H1 (cell line): ENCODE measurements at regions not wholly inside any gene's neighbourhood (a gene's known extent, or its start where the extent isn't known, plus 50 kb on each side); places are given as distances from the start of the nearest gene placed in this dataset.

Experiments
- CTCF ChIA-PET: fragments of 300-600 bp; sonication (Branson Sonifier 250); formaldehyde crosslinking; loops from one replicate; lab custom pipeline; 2021; ENCODE audit not compliant: partially characterized antibody; lab: Charles Lee
- POLR2A ChIA-PET: fragments of 300-600 bp; sonication (Branson Sonifier 250); formaldehyde crosslinking; loops from one replicate; lab custom pipeline; 2021; ENCODE audit warnings: inconsistent platforms; ENCODE audit not compliant: partially characterized antibody; lab: Charles Lee
- DNase-seq, 2 experiments: peaks; one replicate each; pipeline versions ENCODE4 v3.0.0 to v3.0.0-alpha.2; 2010 to 2022; ENCODE audit warnings: low spot score in 2 of 2, low read depth in 1 of 2, mixed read lengths in 1 of 2
- FAIRE-seq: peaks from 2 replicates; lab custom pipeline; 2011; peaks lifted over from hg19 to GRCh38; lab: Jason Lieb, UNC
- H2AFZ ChIP-seq: 2 replicates; pipeline ENCODE4 v1.8.1; 2012; ENCODE audit warnings: low read length, inconsistent platforms
- H2AK5ac ChIP-seq: 2 replicates; pipeline ENCODE4 v1.6.1; 2013; ENCODE audit warnings: low read depth, low read length
- H2BK120ac ChIP-seq: replicated peaks from 2 replicates; pipeline ENCODE3; 2013; ENCODE audit warnings: low read depth, low read length, inconsistent platforms
- H2BK12ac ChIP-seq: 2 replicates; pipeline ENCODE4 v1.6.1; 2013; ENCODE audit warnings: low read depth, low read length
- H2BK15ac ChIP-seq: 2 replicates; pipeline ENCODE4 v1.6.1; 2013; ENCODE audit warnings: low read length
- H2BK20ac ChIP-seq: 2 replicates; pipeline ENCODE4 v1.6.1; 2013; ENCODE audit warnings: low read length
- H2BK5ac ChIP-seq: 2 replicates; pipeline ENCODE4 v1.6.1; 2013; ENCODE audit warnings: low read depth, low read length
- H3K14ac ChIP-seq: 2 replicates; pipeline ENCODE4 v1.6.1; 2013; ENCODE audit warnings: inconsistent platforms; ENCODE audit not compliant: insufficient read length
- H3K18ac ChIP-seq: 2 replicates; pipeline ENCODE4 v1.6.1; 2013; ENCODE audit warnings: low read length; ENCODE audit errors: extremely low read depth
- H3K23ac ChIP-seq: 2 replicates; pipeline ENCODE4 v1.6.1; 2013; ENCODE audit warnings: inconsistent platforms; ENCODE audit not compliant: insufficient read length
- H3K23me2 ChIP-seq: 2 replicates; pipeline ENCODE4 v1.6.1; 2013; ENCODE audit warnings: low read depth, low read length
- H3K27ac ChIP-seq: 2 replicates; pipeline ENCODE4 v1.6.1; 2011; ENCODE audit warnings: low read depth, low read length, inconsistent platforms
- H3K27me3 ChIP-seq, 4 experiments: replicated peaks in 1 of 4; 1 replicate in 1 of 4; 2 replicates in 3 of 4; pipeline versions ENCODE4 v1.6.1 to v1.8.1; 2011 to 2013; ENCODE audit warnings: low read length in 3 of 4, mild to moderate bottlenecking in 3 of 4, inconsistent platforms in 2 of 4, mixed read lengths in 2 of 4, moderate library complexity in 1 of 4; ENCODE audit not compliant: control insufficient read depth in 3 of 4, insufficient read depth in 3 of 4; ENCODE audit errors: extremely low read depth in 1 of 4
- H3K36me3 ChIP-seq, 4 experiments: 2 replicates each; pipeline versions ENCODE4 v1.6.1 to v1.8.1; 2011 to 2013; ENCODE audit warnings: mild to moderate bottlenecking in 4 of 4, low read length in 3 of 4, moderate library complexity in 2 of 4, control low read depth in 1 of 4, inconsistent platforms in 1 of 4; ENCODE audit not compliant: insufficient read depth in 4 of 4, control insufficient read depth in 2 of 4
- H3K4ac ChIP-seq: replicated peaks from 2 replicates; pipeline ENCODE3; 2013; ENCODE audit warnings: low read length, low read depth, mixed read lengths, inconsistent platforms; ENCODE audit not compliant: insufficient read length
- H3K4me1 ChIP-seq, 4 experiments: replicated peaks in 1 of 4; 1 replicate in 1 of 4; 2 replicates in 3 of 4; pipeline versions ENCODE4 v1.6.1 to v1.8.1; 2011 to 2013; ENCODE audit warnings: low read length in 3 of 4, inconsistent platforms in 2 of 4, mixed read lengths in 1 of 4; ENCODE audit not compliant: insufficient read depth in 4 of 4, control insufficient read depth in 3 of 4
- H3K4me2 ChIP-seq, 2 experiments: 2 replicates each; pipeline versions ENCODE4 v1.6.1 to v1.8.1; 2011 to 2013; ENCODE audit warnings: low read depth in 2 of 2, low read length in 2 of 2, control low read depth in 1 of 2, inconsistent platforms in 1 of 2, mild to moderate bottlenecking in 1 of 2; ENCODE audit not compliant: insufficient read depth in 1 of 2
- H3K4me3 ChIP-seq, 4 experiments: fragments of 200-600, 300-600 bp in 1 of 4; sonication (generic), shearing (Covaris generic), sonication (Bioruptor Twin) in 1 of 4; 2 replicates each; pipeline versions ENCODE4 v1.5.1 to v1.8.1; 2011 to 2016; ENCODE audit warnings: low read length in 4 of 4, low read depth in 3 of 4, control low read depth in 2 of 4, inconsistent platforms in 2 of 4, mild to moderate bottlenecking in 2 of 4, mixed read lengths in 1 of 4, moderate library complexity in 1 of 4; ENCODE audit not compliant: insufficient read depth in 2 of 4; ENCODE audit errors: extremely low read depth in 1 of 4
- H3K56ac ChIP-seq: replicated peaks from 2 replicates; pipeline ENCODE3; 2013; ENCODE audit warnings: low read depth, mild to moderate bottlenecking, mixed read lengths, low read length, inconsistent platforms; ENCODE audit not compliant: insufficient read length
- H3K79me1 ChIP-seq: 2 replicates; pipeline ENCODE4 v1.6.1; 2013; ENCODE audit warnings: low read depth, low read length, control low read depth
- H3K79me2 ChIP-seq, 2 experiments: 2 replicates each; pipeline versions ENCODE4 v1.6.1 to v1.8.1; 2012 to 2013; ENCODE audit warnings: low read length in 2 of 2, mild to moderate bottlenecking in 2 of 2, inconsistent platforms in 1 of 2; ENCODE audit not compliant: insufficient read depth in 2 of 2, control insufficient read depth in 1 of 2
- H3K9ac ChIP-seq, 4 experiments: replicated peaks in 1 of 4; 1 replicate in 1 of 4; 2 replicates in 3 of 4; pipeline versions ENCODE4 v1.6.1 to v1.8.1; 2011 to 2013; ENCODE audit warnings: low read depth in 3 of 4, low read length in 3 of 4, control low read depth in 2 of 4, mild to moderate bottlenecking in 2 of 4, moderate library complexity in 2 of 4, inconsistent platforms in 1 of 4; ENCODE audit errors: extremely low read depth in 1 of 4
- H3K9me3 ChIP-seq, 2 experiments: 2 replicates each; pipeline versions ENCODE4 v1.6.1 to v1.8.1; 2012 to 2013; ENCODE audit warnings: mild to moderate bottlenecking in 2 of 2, moderate library complexity in 2 of 2, control low read depth in 1 of 2, inconsistent platforms in 1 of 2, low read depth in 1 of 2, low read length in 1 of 2, mixed read lengths in 1 of 2; ENCODE audit not compliant: insufficient read depth in 2 of 2
- H4K20me1 ChIP-seq, 2 experiments: replicated peaks in 1 of 2; 2 replicates each; pipeline versions ENCODE3 to v1.8.1; 2011 to 2013; ENCODE audit warnings: inconsistent platforms in 2 of 2, low read length in 2 of 2, mild to moderate bottlenecking in 1 of 2; ENCODE audit not compliant: insufficient read depth in 2 of 2, control insufficient read depth in 1 of 2
- H4K5ac ChIP-seq: 2 replicates; pipeline ENCODE4 v1.6.1; 2013; ENCODE audit warnings: low read length, low read depth, mixed read lengths, inconsistent platforms; ENCODE audit not compliant: insufficient read length
- H4K8ac ChIP-seq: 2 replicates; pipeline ENCODE4 v1.8.0; 2013; ENCODE audit warnings: mild to moderate bottlenecking, moderate library complexity, low read length, inconsistent platforms; ENCODE audit not compliant: insufficient read depth; ENCODE audit errors: extremely low read depth
- H4K91ac ChIP-seq: replicated peaks from 2 replicates; pipeline ENCODE3; 2013; ENCODE audit warnings: low read length, mixed read lengths, inconsistent platforms; ENCODE audit not compliant: insufficient read length
- GTF2F1 ChIP-seq: IDR thresholded peaks from 2 replicates; pipeline ENCODE4 v1.6.1; 2012; ENCODE audit warnings: low read depth, low read length, improper control_type of control experiment, borderline replicate concordance
- KDM5A ChIP-seq: fragments of 200-600 bp; IDR thresholded peaks from 2 replicates; pipeline ENCODE4 v1.7.1; 2012; ENCODE audit warnings: mild to moderate bottlenecking, low read length, inconsistent platforms, mixed read lengths
- NANOG ChIP-seq: IDR thresholded peaks from 2 replicates; pipeline ENCODE4 v1.6.1; 2011; ENCODE audit warnings: low read length, low read depth, mild to moderate bottlenecking, inconsistent platforms; ENCODE audit not compliant: insufficient read depth, poor library complexity, severe bottlenecking
- SRF ChIP-seq: IDR thresholded peaks from 2 replicates; pipeline ENCODE4 v1.6.1; 2011; ENCODE audit warnings: mild to moderate bottlenecking, low read depth, low read length, moderate library complexity
- TBP ChIP-seq: IDR thresholded peaks from 2 replicates; pipeline ENCODE4 v1.6.1; 2011; ENCODE audit warnings: low read depth, low read length, improper control_type of control experiment
- TEAD4 ChIP-seq: IDR thresholded peaks from 2 replicates; pipeline ENCODE4 v1.6.1; 2012; ENCODE audit warnings: low read depth, low read length, inconsistent platforms, mixed read lengths
- WGBS, 2 experiments: shearing (Covaris generic) in 1 of 2; methylation state at CpG; one replicate each; pipeline versions ENCODE4 v1.1.6 to v1.1.7; 2013 to 2015; ENCODE audit warnings: low lambda C conversion rate in 2 of 2, mixed read lengths in 2 of 2, inconsistent platforms in 1 of 2, low coverage in 1 of 2, missing lambda C conversion rate in 1 of 2; ENCODE audit not compliant: insufficient replicate concordance in 2 of 2, insufficient coverage in 1 of 2, insufficient read length in 1 of 2; ENCODE audit errors: extremely low coverage in 1 of 2, missing lambda C conversion rate in 1 of 2; 5-methylcytosine and 5-hydroxymethylcytosine counted together
- TF ChIP-seq, protein P1 (sequence below), 3 experiments: IDR thresholded peaks; 1 replicate in 2 of 3; 2 replicates in 1 of 3; pipeline versions ENCODE4 v1.5.1 to v1.6.1; 2011; ENCODE audit warnings: low read length in 3 of 3, mild to moderate bottlenecking in 3 of 3, inconsistent platforms in 2 of 3, low read depth in 1 of 3, moderate library complexity in 1 of 3; ENCODE audit not compliant: insufficient read depth in 1 of 3; ENCODE audit errors: control extremely low read depth in 1 of 3
- TF ChIP-seq, protein P2 (sequence below): IDR thresholded peaks from 2 replicates; pipeline ENCODE4 v1.6.1; 2011; ENCODE audit warnings: low read length, improper control_type of control experiment

GRCh38 chr5:164741376-164741775 is 1236.0 kb downstream of the MAT2B start:
- no peaks in the 10 kb centered on the region for H3K9me3 ChIP-seq
- H3K23ac ChIP-seq = no peak overlapping the region
- H4K91ac ChIP-seq = no peak overlapping the region
- H3K27me3 ChIP-seq = peaks cover 0 to 1% (median 0%) of the 10 kb centered on the region in 4 experiments; a peak in 1 of 7 replicates
- H2BK15ac ChIP-seq = no peak overlapping the region
- H3K18ac ChIP-seq = no peak overlapping the region
- H4K5ac ChIP-seq = no peak overlapping the region
- CTCF ChIA-PET = no interaction called here
- no peak overlapping the region for H2BK120ac ChIP-seq
- no peak overlapping the region for H3K4me2 ChIP-seq
- H2BK12ac ChIP-seq = no peak overlapping the region
- POLR2A ChIA-PET = no interaction called here
- no peaks in the 10 kb centered on the region for H3K36me3 ChIP-seq
- no peak overlapping the region for H3K56ac ChIP-seq
- H4K8ac ChIP-seq = no peak overlapping the region
- WGBS, 2 experiments = 89% methylated on average over 3 of the region's 3 CpGs; no CpG with 5 or more reads in 1 of the 2 experiments
- H4K20me1 ChIP-seq = no peaks in the 10 kb centered on the region
- DNase-seq (no peak), FAIRE-seq (no peak)
- no peak overlapping the region for H2AK5ac ChIP-seq
- H2AFZ ChIP-seq = no peak overlapping the region
- no peak overlapping the region for H3K4ac ChIP-seq
- no peaks in the 10 kb centered on the region for H3K79me1 ChIP-seq
- no peaks in the 10 kb centered on the region for H3K79me2 ChIP-seq
- no peak overlapping the region for H2BK5ac ChIP-seq
- no peak overlapping the region for H3K9ac ChIP-seq
- no peak overlapping the region for H3K27ac ChIP-seq
- no peak overlapping the region for H2BK20ac ChIP-seq
- no peak overlapping the region for H3K14ac ChIP-seq
- H3K4me1 ChIP-seq = no peaks in the 10 kb centered on the region
- H3K4me3 ChIP-seq = no peak overlapping the region
- no peaks in the 10 kb centered on the region for H3K23me2 ChIP-seq
- TF ChIP-seq, protein P1, sequence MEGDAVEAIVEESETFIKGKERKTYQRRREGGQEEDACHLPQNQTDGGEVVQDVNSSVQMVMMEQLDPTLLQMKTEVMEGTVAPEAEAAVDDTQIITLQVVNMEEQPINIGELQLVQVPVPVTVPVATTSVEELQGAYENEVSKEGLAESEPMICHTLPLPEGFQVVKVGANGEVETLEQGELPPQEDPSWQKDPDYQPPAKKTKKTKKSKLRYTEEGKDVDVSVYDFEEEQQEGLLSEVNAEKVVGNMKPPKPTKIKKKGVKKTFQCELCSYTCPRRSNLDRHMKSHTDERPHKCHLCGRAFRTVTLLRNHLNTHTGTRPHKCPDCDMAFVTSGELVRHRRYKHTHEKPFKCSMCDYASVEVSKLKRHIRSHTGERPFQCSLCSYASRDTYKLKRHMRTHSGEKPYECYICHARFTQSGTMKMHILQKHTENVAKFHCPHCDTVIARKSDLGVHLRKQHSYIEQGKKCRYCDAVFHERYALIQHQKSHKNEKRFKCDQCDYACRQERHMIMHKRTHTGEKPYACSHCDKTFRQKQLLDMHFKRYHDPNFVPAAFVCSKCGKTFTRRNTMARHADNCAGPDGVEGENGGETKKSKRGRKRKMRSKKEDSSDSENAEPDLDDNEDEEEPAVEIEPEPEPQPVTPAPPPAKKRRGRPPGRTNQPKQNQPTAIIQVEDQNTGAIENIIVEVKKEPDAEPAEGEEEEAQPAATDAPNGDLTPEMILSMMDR (IDR thresholded peaks at IDR 0.05; ENCODE audit: control extremely low read depth in 1 of 3, insufficient read depth in 1 of 3, low read depth in 1 of 3, low read length in 3 of 3) = no peak
- TF ChIP-seq GTF2F1 = no peak
- no peak for TF ChIP-seq TEAD4
- TF ChIP-seq TBP = no peak
- no peak for TF ChIP-seq NANOG
- TF ChIP-seq, protein P2, sequence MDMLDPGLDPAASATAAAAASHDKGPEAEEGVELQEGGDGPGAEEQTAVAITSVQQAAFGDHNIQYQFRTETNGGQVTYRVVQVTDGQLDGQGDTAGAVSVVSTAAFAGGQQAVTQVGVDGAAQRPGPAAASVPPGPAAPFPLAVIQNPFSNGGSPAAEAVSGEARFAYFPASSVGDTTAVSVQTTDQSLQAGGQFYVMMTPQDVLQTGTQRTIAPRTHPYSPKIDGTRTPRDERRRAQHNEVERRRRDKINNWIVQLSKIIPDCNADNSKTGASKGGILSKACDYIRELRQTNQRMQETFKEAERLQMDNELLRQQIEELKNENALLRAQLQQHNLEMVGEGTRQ = no peak
- no peak for TF ChIP-seq SRF
- TF ChIP-seq KDM5A = no peak
